ENCODE measurements at regions not wholly inside any gene's neighbourhood (a gene's known extent, or its start where the extent isn't known, plus 50 kb on each side); places are given as distances from the start of the nearest gene placed in this dataset.
"Not testable (repeated sequence)": the region's sequence is repeated elsewhere in the genome, so short reads cannot be mapped to it uniquely, and the experiment has no call there.

GRCh38 chr13:18992791-18993190 is 188.8 kb downstream of the TUBA3C start:
- no peak for DNase-seq

GRCh38 chr13:18991060-18991459 is 190.6 kb downstream of the TUBA3C start:
- no peak for DNase-seq

GRCh38 chr13:18978447-18978846 is 203.2 kb downstream of the TUBA3C start:
- no peak for DNase-seq

- DNase-seq = no peak
Measured at GRCh38 chr13:18977857-18978256, 203.8 kb downstream of the TUBA3C start.

GRCh38 chr13:18971576-18972219 is 209.9 kb downstream of the TUBA3C start:
- DNase-seq = no peak

GRCh38 chr13:18965347-18965855 is 216.2 kb downstream of the TUBA3C start:
- DNase-seq = no peak

GRCh38 chr13:18964942-18965341 is 216.7 kb downstream of the TUBA3C start:
- no peak for DNase-seq

GRCh38 chr13:18963684-18964083 is 217.9 kb downstream of the TUBA3C start:
- not testable (repeated sequence) for DNase-seq

GRCh38 chr13:18962168-18962734 is 219.4 kb downstream of the TUBA3C start:
- no peak for DNase-seq

- no peak for DNase-seq
Measured at GRCh38 chr13:18961383-18962117, 220.1 kb downstream of the TUBA3C start.

GRCh38 chr13:18960637-18961227 is 220.9 kb downstream of the TUBA3C start:
- no peak for DNase-seq

GRCh38 chr13:18959996-18960395 is 221.6 kb downstream of the TUBA3C start:
- no peak for DNase-seq

- no peak for DNase-seq
Measured at GRCh38 chr13:18959229-18959628, 222.4 kb downstream of the TUBA3C start.

GRCh38 chr13:18956473-18957078 is 225.0 kb downstream of the TUBA3C start:
- DNase-seq = no peak

- no peak for DNase-seq
Measured at GRCh38 chr13:18954254-18954653, 227.4 kb downstream of the TUBA3C start.

- no peak for DNase-seq
Measured at GRCh38 chr13:18953139-18953930, 228.3 kb downstream of the TUBA3C start.

- no peak for DNase-seq
Measured at GRCh38 chr13:18952225-18953016, 229.2 kb downstream of the TUBA3C start.

GRCh38 chr13:18951412-18951811 is 230.2 kb downstream of the TUBA3C start:
- no peak for DNase-seq

GRCh38 chr13:18949970-18950369 is 231.7 kb downstream of the TUBA3C start:
- DNase-seq = no peak

- DNase-seq = no peak
Measured at GRCh38 chr13:18949489-18949761, 232.2 kb downstream of the TUBA3C start.

GRCh38 chr13:18948664-18949488 is 232.7 kb downstream of the TUBA3C start:
- no peak for DNase-seq

Data from stimulated activated CD4-positive, alpha-beta T cell treated with anti-CD3 and anti-CD28 coated beads, Interleukin-4, amount 100 ng/mL, for 1 hour (primary cell).